IMR-90 (cell line): ENCODE measurements at regions not wholly inside any gene's neighbourhood (a gene's known extent, or its start where the extent isn't known, plus 50 kb on each side); places are given as distances from the start of the nearest gene placed in this dataset.

Source experiments
- ATAC-seq: fragments of 200-7000 bp; cut with Tn5 transposase; 2 replicates; pipeline ENCODE4 v1.9.1; 2020; ENCODE audit warnings: low read depth, mild to moderate bottlenecking, moderate library complexity
- BruUV-seq: library from RNA; stranded (reverse); fragments of 400-500 nt; replicated peaks from 2 replicates; lab custom pipeline; 2021; lab: Mats Ljungman, UMichigan
- CTCF ChIA-PET: fragments of 300-600 bp; formaldehyde crosslinking; extraction: SDS; loops from one replicate; lab custom pipeline; 2021; ENCODE audit warnings: antibody characterized with exemption; lab: Yijun Ruan, JAX
- POLR2A ChIA-PET: fragments of 300-600 bp; sonication (Branson Sonifier 250); formaldehyde crosslinking; loops from one replicate; lab custom pipeline; 2022; ENCODE audit warnings: antibody characterized with exemption; ENCODE audit not compliant: unreplicated experiment; lab: Charles Lee
- DNase-seq: peaks from one replicate; pipeline ENCODE4 v3.0.0; 2013
- H2AFZ ChIP-seq: replicated peaks from 2 replicates; pipeline ENCODE3; 2013; ENCODE audit warnings: low read length, mild to moderate bottlenecking; ENCODE audit not compliant: poor library complexity
- H2AK5ac ChIP-seq: 2 replicates; pipeline ENCODE4 v1.6.1; 2013; ENCODE audit warnings: low read depth, low read length, inconsistent platforms
- H2AK9ac ChIP-seq: replicated peaks from 2 replicates; pipeline ENCODE3; 2013; ENCODE audit warnings: mild to moderate bottlenecking, low read depth, low read length, moderate library complexity; ENCODE audit not compliant: poor library complexity
- H2BK120ac ChIP-seq: 2 replicates; pipeline ENCODE4 v1.6.1; 2013; ENCODE audit warnings: low read depth, low read length, inconsistent platforms
- H2BK15ac ChIP-seq: 3 replicates; pipeline ENCODE4 v1.6.1; 2013; ENCODE audit warnings: low read depth, low read length, inconsistent platforms
- H2BK20ac ChIP-seq: 2 replicates; pipeline ENCODE4 v1.6.1; 2013; ENCODE audit warnings: low read depth, mild to moderate bottlenecking, inconsistent platforms, low read length, moderate library complexity
- H2BK5ac ChIP-seq: 2 replicates; pipeline ENCODE4 v1.6.1; 2013; ENCODE audit warnings: mild to moderate bottlenecking, low read depth, low read length, inconsistent platforms; ENCODE audit not compliant: poor library complexity, severe bottlenecking
- H3K14ac ChIP-seq: replicated peaks from 2 replicates; pipeline ENCODE4 v1.6.1; 2013; ENCODE audit warnings: low read depth, low read length, inconsistent platforms
- H3K18ac ChIP-seq: 2 replicates; pipeline ENCODE4 v1.6.1; 2013; ENCODE audit warnings: low read depth, low read length, control low read depth
- H3K23ac ChIP-seq: 2 replicates; pipeline ENCODE4 v1.6.1; 2013; ENCODE audit warnings: low read depth, low read length, inconsistent platforms
- H3K27ac ChIP-seq: 2 replicates; pipeline ENCODE4 v1.5.1; 2013; ENCODE audit warnings: mild to moderate bottlenecking, control low read depth, low read length; ENCODE audit not compliant: insufficient read depth
- H3K27me3 ChIP-seq: 2 replicates; pipeline ENCODE4 v1.6.1; 2013; ENCODE audit warnings: low read length; ENCODE audit not compliant: control insufficient read depth, insufficient read depth
- H3K36me3 ChIP-seq: 2 replicates; pipeline ENCODE4 v1.6.1; 2013; ENCODE audit warnings: low read length, mixed read lengths; ENCODE audit not compliant: control insufficient read depth, insufficient read depth
- H3K4ac ChIP-seq: 2 replicates; pipeline ENCODE4 v1.6.1; 2013; ENCODE audit warnings: low read depth, low read length, inconsistent platforms
- H3K4me1 ChIP-seq: 2 replicates; pipeline ENCODE4 v1.6.1; 2013; ENCODE audit warnings: low read length, mixed read lengths; ENCODE audit not compliant: control insufficient read depth, insufficient read depth
- H3K4me2 ChIP-seq: 2 replicates; pipeline ENCODE4 v1.6.1; 2013; ENCODE audit warnings: low read depth, mild to moderate bottlenecking, control low read depth, low read length, moderate library complexity
- H3K4me3 ChIP-seq: 2 replicates; pipeline ENCODE4 v1.5.1; 2013; ENCODE audit warnings: low read depth, mild to moderate bottlenecking, control low read depth, low read length, moderate library complexity; ENCODE audit not compliant: insufficient read depth
- H3K56ac ChIP-seq: 2 replicates; pipeline ENCODE4 v1.6.1; 2013; ENCODE audit warnings: low read length, inconsistent platforms; ENCODE audit not compliant: insufficient read depth; ENCODE audit errors: extremely low read depth
- H3K79me1 ChIP-seq, 2 experiments: 2 replicates each; pipeline ENCODE4 v1.6.1; 2013; ENCODE audit warnings: low read length in 2 of 2, inconsistent platforms in 1 of 2, low read depth in 1 of 2
- H3K9ac ChIP-seq: 2 replicates; pipeline ENCODE4 v1.6.1; 2013; ENCODE audit warnings: low read depth, low read length, control low read depth
- H3K9me1 ChIP-seq: 2 replicates; pipeline ENCODE4 v1.6.1; 2013; ENCODE audit warnings: low read length, inconsistent platforms; ENCODE audit not compliant: insufficient read depth
- H3K9me3 ChIP-seq: 2 replicates; pipeline ENCODE4 v1.6.1; 2013; ENCODE audit warnings: low read length; ENCODE audit not compliant: control insufficient read depth, insufficient read depth
- H4K20me1 ChIP-seq: 2 replicates; pipeline ENCODE4 v1.6.1; 2013; ENCODE audit warnings: low read length, inconsistent platforms; ENCODE audit not compliant: insufficient read depth
- H4K5ac ChIP-seq: 2 replicates; pipeline ENCODE4 v1.6.1; 2013; ENCODE audit warnings: mild to moderate bottlenecking, low read depth, low read length, control low read depth
- H4K8ac ChIP-seq, 2 experiments: 2 replicates each; pipeline ENCODE4 v1.6.1; 2013; ENCODE audit warnings: low read depth in 2 of 2, low read length in 2 of 2, control low read depth in 1 of 2, inconsistent platforms in 1 of 2
- H4K91ac ChIP-seq: 2 replicates; pipeline ENCODE4 v1.6.1; 2013; ENCODE audit warnings: low read depth, low read length, inconsistent platforms; ENCODE audit not compliant: insufficient read depth
- CEBPB ChIP-seq: IDR thresholded peaks from 2 replicates; pipeline ENCODE4 v1.6.1; 2012; ENCODE audit warnings: low read depth, low read length, improper control_type of control experiment
- POLR2A ChIP-seq: IDR thresholded peaks from 2 replicates; pipeline ENCODE4 v1.6.1; 2012; ENCODE audit warnings: mild to moderate bottlenecking, low read depth, low read length
- WGBS, 2 experiments: methylation state at CpG; one replicate each; pipeline versions ENCODE4 v1.1.5 to v1.1.7; 2013; ENCODE audit warnings: missing lambda C conversion rate in 2 of 2; ENCODE audit not compliant: insufficient read length in 1 of 2; ENCODE audit errors: extremely low coverage in 2 of 2; 5-methylcytosine and 5-hydroxymethylcytosine counted together
- dilution Hi-C: fragments of 300-500 bp; cut with HindIII; formaldehyde crosslinking; loops from one replicate; pipeline ENCODE4 v1.14.3; 2018; ENCODE audit warnings: low sequenced_read_pairs; ENCODE audit not compliant: unreplicated experiment
- in situ Hi-C: fragments of 300-500 bp; cut with MboI; formaldehyde crosslinking; loops from 3 replicates; pipeline ENCODE4 v1.14.3; 2019; ENCODE audit warnings: low sequenced_read_pairs, inconsistent platforms, mixed read lengths
- intact Hi-C: fragments of 100-400 bp; cut with micrococcal nuclease; formaldehyde crosslinking; loops from 2 replicates; pipeline ENCODE4 v1.10.0; 2022

DNA sequence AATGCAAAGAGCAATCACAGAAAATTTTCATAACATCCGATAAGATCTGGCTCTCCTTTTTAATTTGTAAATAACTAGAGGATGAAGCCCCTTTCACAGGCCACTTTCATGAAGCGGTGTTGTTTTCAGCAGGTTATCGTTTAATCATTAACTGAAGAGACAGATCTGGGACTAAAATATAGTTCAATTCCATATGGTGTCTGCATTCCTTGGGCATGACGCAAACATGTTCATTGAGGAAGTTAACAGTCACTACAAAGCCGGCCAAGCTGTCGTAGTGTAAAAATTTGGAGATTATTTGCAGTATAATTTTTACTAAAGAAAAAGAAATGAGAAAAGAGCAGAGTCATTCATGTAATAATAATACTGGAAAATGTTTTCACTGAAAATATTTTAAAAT lies 565.2 kb upstream of the ADAMTS5 start:
- peak; percentile 63 for DNase-seq
- Histone ChIP-seq H4K20me1 (no peaks in the 10 kb centered on the region), H3K27me3 (no peaks in the 10 kb centered on the region), H3K9ac (no peak overlapping the region), H3K9me1 (no peaks in the 10 kb centered on the region), H2BK20ac (no peak overlapping the region), H4K5ac (peak overlapping the region; percentile 54; the same call in 1 of the 2 replicates), H3K23ac (no peak overlapping the region), H3K27ac (no peak overlapping the region), H2BK15ac (no peak overlapping the region), H2AK9ac (no peak overlapping the region), H3K4me3 (no peak overlapping the region), H3K4me1 (peaks cover 4% of the 10 kb centered on the region; the same call in 1 of the 2 replicates), H4K91ac (no peak overlapping the region), H3K36me3 (no peaks in the 10 kb centered on the region), H4K8ac (no peak overlapping the region), H3K4ac (no peak overlapping the region), H2AK5ac (no peak overlapping the region), H3K56ac (no peak overlapping the region), H2BK5ac (peak overlapping the region; percentile 46), H3K79me1 (no peaks in the 10 kb centered on the region), H2BK120ac (no peak overlapping the region), H3K9me3 (no peaks in the 10 kb centered on the region), H3K18ac (peak overlapping the region; percentile 65; the same call in 1 of the 2 replicates), H2AFZ (no peak overlapping the region), H3K14ac (no peak overlapping the region), H3K4me2 (no peak overlapping the region)
- in situ Hi-C loops = no loop called here
- CTCF ChIA-PET = no interaction called here
- dilution Hi-C loops = no loop called here
- no TSS peak for BruUV-seq
- no peak for ATAC-seq
- intact Hi-C loops = no loop called here
- POLR2A ChIA-PET = no interaction called here
- TF ChIP-seq CEBPB (peak; percentile 31; the same call in 1 of the 2 replicates), POLR2A (no peak)
- WGBS, 2 experiments = no CpG with 5 or more reads among the region's 6 CpGs
